Trophoblast cell (in vitro differentiated cells and primary cell): ENCODE measurements at regions not wholly inside any gene's neighbourhood (a gene's known extent, or its start where the extent isn't known, plus 50 kb on each side); places are given as distances from the start of the nearest gene placed in this dataset.

Experiments
- DNase-seq, 2 donors: peaks; one replicate each; pipeline ENCODE4 v3.0.0-alpha.2; 2016
- H2AFZ ChIP-seq: 2 replicates; pipeline ENCODE4 v1.6.1; 2013; ENCODE audit warnings: low read length, moderate library complexity, mild to moderate bottlenecking; ENCODE audit not compliant: insufficient read depth, poor library complexity
- H2AK5ac ChIP-seq: 2 replicates; pipeline ENCODE4 v1.6.1; 2013; ENCODE audit warnings: mild to moderate bottlenecking, low read length
- H2BK120ac ChIP-seq: 2 replicates; pipeline ENCODE4 v1.6.1; 2013; ENCODE audit warnings: low read length, mild to moderate bottlenecking, moderate library complexity; ENCODE audit not compliant: insufficient read depth, poor library complexity
- H2BK12ac ChIP-seq: 2 replicates; pipeline ENCODE4 v1.6.1; 2013; ENCODE audit warnings: mild to moderate bottlenecking, low read length, moderate library complexity
- H2BK5ac ChIP-seq: 2 replicates; pipeline ENCODE4 v1.6.1; 2013; ENCODE audit warnings: low read length, low read depth, moderate library complexity, mild to moderate bottlenecking; ENCODE audit not compliant: poor library complexity
- H3K14ac ChIP-seq: 2 replicates; pipeline ENCODE4 v1.6.1; 2013; ENCODE audit warnings: mild to moderate bottlenecking, low read length
- H3K18ac ChIP-seq: 2 replicates; pipeline ENCODE4 v1.6.1; 2013; ENCODE audit warnings: mild to moderate bottlenecking, low read length
- H3K23ac ChIP-seq: 2 replicates; pipeline ENCODE4 v1.6.1; 2013; ENCODE audit warnings: low read length
- H3K27ac ChIP-seq: 2 replicates; pipeline ENCODE4 v1.5.1; 2013; ENCODE audit warnings: low read depth, mild to moderate bottlenecking, inconsistent platforms, low read length, moderate library complexity
- H3K27me3 ChIP-seq: 2 replicates; pipeline ENCODE4 v1.6.1; 2013; ENCODE audit warnings: inconsistent platforms, mild to moderate bottlenecking, low read length, moderate library complexity; ENCODE audit not compliant: insufficient read depth
- H3K36me3 ChIP-seq, 2 experiments: 1 replicate in 1 of 2; 2 replicates in 1 of 2; pipeline ENCODE4 v1.6.1; 2013; ENCODE audit warnings: low read length in 2 of 2, mild to moderate bottlenecking in 2 of 2, moderate library complexity in 1 of 2; ENCODE audit not compliant: insufficient read depth in 2 of 2, control insufficient read depth in 1 of 2
- H3K4ac ChIP-seq: 2 replicates; pipeline ENCODE4 v1.6.1; 2013; ENCODE audit warnings: low read depth, mild to moderate bottlenecking, low read length, moderate library complexity
- H3K4me1 ChIP-seq, 2 experiments: 1 replicate in 1 of 2; 2 replicates in 1 of 2; pipeline ENCODE4 v1.6.1; 2013; ENCODE audit warnings: low read length in 2 of 2, mild to moderate bottlenecking in 2 of 2, moderate library complexity in 1 of 2; ENCODE audit not compliant: insufficient read depth in 2 of 2, control insufficient read depth in 1 of 2
- H3K4me2 ChIP-seq: 2 replicates; pipeline ENCODE4 v1.6.1; 2013; ENCODE audit warnings: inconsistent platforms, mild to moderate bottlenecking, low read length, moderate library complexity
- H3K4me3 ChIP-seq: 2 replicates; pipeline ENCODE4 v1.5.1; 2013; ENCODE audit warnings: mild to moderate bottlenecking, low read depth, low read length, inconsistent platforms
- H3K79me1 ChIP-seq: one replicate; pipeline ENCODE4 v1.6.1; 2013; ENCODE audit warnings: low read length
- H3K79me2 ChIP-seq: 2 replicates; pipeline ENCODE4 v1.6.1; 2013; ENCODE audit warnings: low read length, mild to moderate bottlenecking; ENCODE audit not compliant: control insufficient read depth, insufficient read depth, poor library complexity
- H3K9ac ChIP-seq: 2 replicates; pipeline ENCODE4 v1.6.1; 2013; ENCODE audit warnings: mild to moderate bottlenecking, low read length
- H3K9me3 ChIP-seq: 2 replicates; pipeline ENCODE4 v1.6.1; 2013; ENCODE audit warnings: low read depth, mild to moderate bottlenecking, control low read depth, inconsistent platforms, low read length; ENCODE audit not compliant: insufficient read depth
- H4K12ac ChIP-seq: 2 replicates; pipeline ENCODE4 v1.6.1; 2013; ENCODE audit warnings: low read depth, mild to moderate bottlenecking, low read length, moderate library complexity
- H4K8ac ChIP-seq: 2 replicates; pipeline ENCODE4 v1.6.1; 2013; ENCODE audit warnings: low read depth, mild to moderate bottlenecking, low read length, moderate library complexity
- H4K91ac ChIP-seq: one replicate; pipeline ENCODE4 v1.6.1; 2013; ENCODE audit warnings: low read depth, mild to moderate bottlenecking, low read length, moderate library complexity
- WGBS: extraction: QIAGEN DNeasy Blood & Tissue Kit; methylation state at CpG from one replicate; pipeline ENCODE4 v1.1.7; 2013; ENCODE audit warnings: missing lambda C conversion rate; ENCODE audit not compliant: insufficient read length, insufficient coverage; ENCODE audit errors: extremely low coverage; 5-methylcytosine and 5-hydroxymethylcytosine counted together

DNA sequence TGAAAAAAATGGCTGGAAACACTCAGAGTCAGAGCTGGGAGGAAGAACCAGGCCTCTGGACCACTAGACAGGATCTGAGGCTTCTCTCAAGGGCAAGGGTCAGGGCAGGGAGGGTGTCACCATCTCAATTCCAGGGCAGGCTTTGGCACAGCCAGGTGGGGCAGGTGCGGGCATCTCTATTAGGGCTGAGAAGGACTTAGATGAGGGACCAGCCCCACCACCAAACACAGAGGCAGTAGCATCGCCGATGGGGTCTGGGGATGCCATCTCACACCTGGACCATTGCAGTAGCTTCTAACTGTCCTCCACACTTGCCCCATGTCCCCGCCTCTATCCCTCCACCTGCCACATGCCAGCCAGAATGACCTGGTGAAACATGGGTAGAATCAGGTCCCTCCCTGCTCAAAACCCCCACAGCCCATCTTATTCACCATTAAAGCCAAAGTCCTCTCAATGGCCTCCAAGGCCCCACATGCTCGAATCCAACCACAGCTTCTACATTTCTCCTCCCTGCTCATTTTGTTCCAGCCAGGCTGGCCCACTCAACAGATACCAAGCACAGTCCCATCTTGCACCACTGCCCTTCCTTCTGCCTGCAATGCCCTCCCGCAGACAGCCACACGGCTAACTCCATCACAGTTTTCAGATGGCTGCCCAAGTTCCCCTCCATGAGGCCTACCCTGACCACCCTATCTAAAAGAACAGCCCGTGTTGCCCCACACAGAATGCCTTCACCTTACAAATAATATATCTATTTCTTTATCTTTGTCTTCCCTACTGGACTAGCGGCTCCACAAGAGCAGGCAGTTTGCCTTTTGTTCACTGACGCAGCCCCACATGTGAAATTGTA, 177.4 kb downstream of the SMAD2 start:
- Histone ChIP-seq H4K12ac (no peak overlapping the region), H3K14ac (no peak overlapping the region), H3K79me1 (no peaks in the 10 kb centered on the region), H3K23ac (no peak overlapping the region), H3K27ac (no peak overlapping the region), H3K4me3 (no peak overlapping the region), H3K4me2 (no peak overlapping the region), H3K9me3 (no peaks in the 10 kb centered on the region), H2BK12ac (no peak overlapping the region), H2BK120ac (no peak overlapping the region), H2AFZ (no peak overlapping the region), H3K79me2 (no peaks in the 10 kb centered on the region), H3K9ac (no peak overlapping the region), H3K36me3 (no peaks in the 10 kb centered on the region), H3K27me3 (no peaks in the 10 kb centered on the region), H4K8ac (no peak overlapping the region), H2AK5ac (no peak overlapping the region), H3K18ac (no peak overlapping the region), H3K4ac (no peak overlapping the region), H2BK5ac (no peak overlapping the region), H4K91ac (no peak overlapping the region), H3K4me1 (no peaks in the 10 kb centered on the region)
- DNase-seq, result no peak
- no CpG with 5 or more reads among the region's 10 CpGs for WGBS

DNA sequence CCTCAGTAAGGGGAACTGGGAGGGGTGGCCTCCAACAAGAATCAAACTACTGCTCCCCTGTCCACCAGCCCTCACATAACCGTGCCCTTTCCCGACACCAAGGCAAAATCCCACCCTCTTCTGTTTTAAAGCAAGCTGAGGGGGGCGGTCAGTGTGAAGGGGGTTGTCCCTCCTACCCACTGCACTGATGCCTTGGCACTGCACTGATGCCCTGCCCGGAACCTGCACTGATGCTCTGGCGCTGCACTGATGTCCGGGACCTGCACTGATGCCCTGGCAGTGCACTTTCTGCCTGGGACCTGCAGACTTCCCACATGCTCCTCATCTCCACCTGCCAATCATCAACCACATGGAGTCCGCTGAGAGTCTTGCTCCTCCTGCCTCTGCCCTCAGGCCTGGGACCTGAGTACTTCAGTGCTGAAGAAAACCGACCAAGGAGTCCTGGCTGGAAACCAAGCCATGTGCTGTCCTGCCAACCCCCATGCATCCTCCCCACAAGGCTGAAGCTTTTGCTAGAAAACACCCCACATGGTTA, 179.5 kb downstream of the SMAD2 start:
- WGBS, result no CpG with 5 or more reads among the region's 8 CpGs
- H3K27ac ChIP-seq, result no peak overlapping the region

DNA sequence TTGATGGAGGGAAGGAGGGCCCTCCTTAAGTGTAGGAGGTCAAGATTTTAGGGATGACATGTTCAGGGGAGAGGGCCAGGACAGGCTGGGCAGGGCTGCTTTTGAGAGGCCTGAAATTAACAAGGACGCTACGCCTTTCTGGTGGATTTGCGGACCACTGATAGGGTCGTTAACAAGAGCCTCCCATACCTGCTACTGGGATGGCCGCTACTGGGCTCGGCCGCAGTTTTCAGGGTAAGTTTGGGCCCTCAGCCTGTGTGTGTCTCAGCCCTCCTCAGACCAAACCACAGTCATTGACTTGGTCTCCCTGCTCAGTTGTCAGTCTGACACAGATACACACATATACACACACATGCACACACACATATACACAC, 180.9 kb downstream of the SMAD2 start:
- WGBS, result no CpG with 5 or more reads among the region's 7 CpGs
- Histone ChIP-seq H3K27me3 (no peaks in the 10 kb centered on the region), H4K12ac (no peak overlapping the region), H3K18ac (no peak overlapping the region), H3K4me3 (no peak overlapping the region), H2BK5ac (no peak overlapping the region), H3K4me2 (no peak overlapping the region), H4K91ac (no peak overlapping the region), H3K9ac (no peak overlapping the region), H4K8ac (no peak overlapping the region), H2AFZ (no peak overlapping the region), H3K9me3 (no peaks in the 10 kb centered on the region), H3K36me3 (no peaks in the 10 kb centered on the region), H2AK5ac (no peak overlapping the region), H3K4me1 (no peaks in the 10 kb centered on the region), H3K4ac (no peak overlapping the region), H2BK12ac (no peak overlapping the region), H3K14ac (no peak overlapping the region), H3K23ac (no peak overlapping the region), H2BK120ac (no peak overlapping the region), H3K79me2 (no peaks in the 10 kb centered on the region), H3K79me1 (no peaks in the 10 kb centered on the region), H3K27ac (no peak overlapping the region)
- DNase-seq, result no peak

More for the DNA sequence above, 179.5 kb downstream of the SMAD2 start:
- Histone ChIP-seq H4K12ac (no peak overlapping the region), H2AFZ (no peak overlapping the region), H2BK5ac (no peak overlapping the region), H4K8ac (no peak overlapping the region), H3K14ac (no peak overlapping the region), H2BK12ac (no peak overlapping the region), H3K27me3 (no peaks in the 10 kb centered on the region), H2AK5ac (no peak overlapping the region), H3K4me2 (no peak overlapping the region), H3K79me1 (no peaks in the 10 kb centered on the region), H3K4me1 (no peaks in the 10 kb centered on the region), H3K9ac (no peak overlapping the region), H3K36me3 (no peaks in the 10 kb centered on the region), H3K23ac (no peak overlapping the region), H3K18ac (no peak overlapping the region), H3K9me3 (no peaks in the 10 kb centered on the region), H3K79me2 (no peaks in the 10 kb centered on the region), H4K91ac (no peak overlapping the region), H3K4ac (no peak overlapping the region), H2BK120ac (no peak overlapping the region), H3K4me3 (no peak overlapping the region)
- no peak for DNase-seq

DNA sequence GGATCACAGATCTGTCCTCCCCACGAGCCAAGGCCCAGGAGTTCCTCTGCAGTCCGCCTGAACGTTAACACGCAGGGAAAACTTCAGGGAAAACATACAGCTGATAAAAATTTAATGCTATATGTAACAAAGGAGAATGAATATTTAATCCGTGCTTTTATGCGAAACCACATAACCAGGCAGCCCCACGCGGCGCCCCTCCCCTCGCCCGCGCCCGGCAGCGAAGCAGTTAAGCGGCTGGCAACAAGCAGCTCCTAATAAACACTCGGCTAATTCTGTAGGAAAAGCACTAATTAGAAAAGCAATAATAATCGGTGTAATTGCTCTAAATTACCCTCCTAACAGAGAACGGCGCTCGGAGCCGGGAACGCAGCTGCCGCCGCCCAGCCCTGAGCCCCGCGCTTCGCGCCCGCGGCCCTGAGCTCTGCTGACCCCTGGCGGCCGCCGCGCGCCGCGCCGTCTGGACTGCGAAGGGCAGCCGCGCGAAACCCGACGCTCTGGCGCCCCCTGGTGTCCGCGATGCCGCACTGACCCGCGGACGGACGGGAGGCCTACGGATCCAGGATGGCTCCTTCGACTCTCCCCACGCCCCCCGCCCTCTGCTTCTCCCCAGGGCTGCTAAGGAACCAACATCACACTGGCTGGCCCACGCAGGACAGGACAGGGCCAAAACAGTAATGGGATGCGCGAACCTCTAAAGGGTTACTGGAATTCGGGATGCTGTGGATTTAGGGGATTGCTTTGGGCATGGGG, 181.4 kb downstream of the SMAD2 start:
- Histone ChIP-seq H4K8ac (no peak overlapping the region), H3K9ac (no peak overlapping the region), H3K4me3 (no peak overlapping the region), H3K79me1 (no peaks in the 10 kb centered on the region), H3K27ac (no peak overlapping the region), H2AK5ac (no peak overlapping the region), H3K36me3 (no peaks in the 10 kb centered on the region), H3K18ac (no peak overlapping the region), H3K79me2 (no peaks in the 10 kb centered on the region), H3K23ac (no peak overlapping the region), H2AFZ (no peak overlapping the region), H2BK12ac (no peak overlapping the region), H4K12ac (no peak overlapping the region), H3K4me2 (peak overlapping the region; percentile 75), H3K4me1 (no peaks in the 10 kb centered on the region), H3K27me3 (no peaks in the 10 kb centered on the region), H2BK5ac (no peak overlapping the region), H2BK120ac (no peak overlapping the region), H3K9me3 (no peaks in the 10 kb centered on the region), H3K14ac (no peak overlapping the region), H4K91ac (no peak overlapping the region), H3K4ac (no peak overlapping the region)
- DNase-seq, result peak; percentile 64 to 88
- no CpG with 5 or more reads among the region's 60 CpGs for WGBS
